HEK293 (cell line): ENCODE measurements at regions not wholly inside any gene's neighbourhood (a gene's known extent, or its start where the extent isn't known, plus 50 kb on each side); places are given as distances from the start of the nearest gene placed in this dataset.

ENCODE experiments used
- CTCF ChIA-PET: fragments of 350-600 bp; formaldehyde crosslinking; extraction: SDS; loops from one replicate; lab custom pipeline; 2021; ENCODE audit warnings: antibody characterized with exemption; lab: Yijun Ruan, JAX
- POLR2A ChIA-PET: fragments of 300-600 bp; formaldehyde crosslinking; extraction: SDS; loops from one replicate; lab custom pipeline; 2020; ENCODE audit warnings: antibody characterized with exemption, inconsistent platforms; lab: Yijun Ruan, JAX
- H3K27ac ChIP-seq: fragments of 200-500 bp; sonication (Bioruptor generic); 2 replicates; pipeline ENCODE4 v1.5.1; 2014; ENCODE audit warnings: low read depth, low read length, control low read depth, inconsistent platforms; ENCODE audit errors: extremely low read depth
- H3K36me3 ChIP-seq, 2 experiments: fragments of 200-500 bp in 1 of 2; sonication (Bioruptor generic) in 1 of 2; 1 replicate in 1 of 2; 2 replicates in 1 of 2; pipeline ENCODE4 v1.5.1; 2014 to 2017; ENCODE audit warnings: inconsistent platforms in 2 of 2, low read length in 2 of 2; ENCODE audit not compliant: control insufficient read depth in 2 of 2, insufficient read depth in 1 of 2
- H3K4me1 ChIP-seq: fragments of 200-500 bp; sonication (Bioruptor generic); 2 replicates; pipeline ENCODE4 v1.5.1; 2014; ENCODE audit warnings: mild to moderate bottlenecking, low read length, inconsistent platforms; ENCODE audit not compliant: control insufficient read depth, insufficient read depth
- H3K4me3 ChIP-seq: 2 replicates; pipeline ENCODE4 v1.5.1; 2011; ENCODE audit warnings: low read depth, mild to moderate bottlenecking, control low read depth, low read length, moderate library complexity
- H3K9me3 ChIP-seq: fragments of 200-500 bp; sonication (Bioruptor generic); 2 replicates; pipeline ENCODE4 v1.5.1; 2014; ENCODE audit warnings: low read depth, low read length, inconsistent platforms; ENCODE audit not compliant: control insufficient read depth, insufficient read depth
- GLI2 ChIP-seq: fragments of 450-650 bp; formaldehyde crosslinking; IDR thresholded peaks from 2 replicates; pipeline ENCODE4; 2017; ENCODE audit warnings: missing biosample characterization, missing genetic modification characterization, low read depth, borderline replicate concordance
- HOXC10 ChIP-seq: sonication (generic); formaldehyde crosslinking; IDR thresholded peaks from 2 replicates; pipeline ENCODE4 v1.8.1; 2023; ENCODE audit warnings: mild to moderate bottlenecking, missing genetic modification reagents
- IKZF3 ChIP-seq: fragments of 450-650 bp; IDR thresholded peaks from 2 replicates; pipeline ENCODE4 v1.5.0; 2018; ENCODE audit warnings: missing biosample characterization, mild to moderate bottlenecking, missing genetic modification characterization, moderate library complexity
- SALL2 ChIP-seq: fragments of 450-650 bp; formaldehyde crosslinking; IDR thresholded peaks from 2 replicates; pipeline ENCODE4 v1.5.0; 2017; ENCODE audit warnings: missing biosample characterization, mild to moderate bottlenecking, missing genetic modification characterization, borderline replicate concordance
- SCRT1 ChIP-seq: fragments of 450-650 bp; formaldehyde crosslinking; IDR thresholded peaks from 2 replicates; pipeline ENCODE4 v1.5.1; 2016; ENCODE audit warnings: missing biosample characterization, missing genetic modification characterization, borderline replicate concordance
- WT1 ChIP-seq: fragments of 450-650 bp; formaldehyde crosslinking; IDR thresholded peaks from 2 replicates; pipeline ENCODE4 v1.5.1; 2016; ENCODE audit warnings: missing biosample characterization, missing genetic modification characterization
- ZBTB7A ChIP-seq: fragments of 450-650 bp; formaldehyde crosslinking; IDR thresholded peaks from 2 replicates; pipeline ENCODE4 v1.5.1; 2016; ENCODE audit warnings: low read depth, missing biosample characterization, missing genetic modification characterization
- ZNF121 ChIP-seq: fragments of 450-650 bp; formaldehyde crosslinking; IDR thresholded peaks from 2 replicates; pipeline ENCODE4 v1.5.1; 2016; ENCODE audit warnings: missing biosample characterization, missing genetic modification characterization
- ZNF175 ChIP-seq: fragments of 450-650 bp; formaldehyde crosslinking; IDR thresholded peaks from 2 replicates; pipeline ENCODE4 v1.5.1; 2016; ENCODE audit warnings: missing biosample characterization, missing genetic modification characterization
- ZNF274 ChIP-seq, 2 experiments: fragments of 200-500 bp in 1 of 2; fragments of 450-650 bp in 1 of 2; sonication (Bioruptor generic) in 1 of 2; formaldehyde crosslinking in 1 of 2; IDR thresholded peaks; 2 replicates each; pipeline versions ENCODE4 v1.5.1 to v1.6.1; 2014 to 2016; ENCODE audit warnings: borderline replicate concordance in 1 of 2, inconsistent platforms in 1 of 2, low read length in 1 of 2, missing biosample characterization in 1 of 2, missing genetic modification characterization in 1 of 2
- ZNF335 ChIP-seq: fragments of 450-650 bp; formaldehyde crosslinking; conservative IDR thresholded peaks from 2 replicates; pipeline ENCODE4 v1.5.1; 2016; ENCODE audit warnings: missing biosample characterization, missing genetic modification characterization
- ZNF366 ChIP-seq: fragments of 450-650 bp; formaldehyde crosslinking; conservative IDR thresholded peaks from 2 replicates; pipeline ENCODE4 v1.5.1; 2016; ENCODE audit warnings: missing biosample characterization, missing genetic modification characterization
- ZNF48 ChIP-seq: fragments of 450-650 bp; formaldehyde crosslinking; IDR thresholded peaks from 2 replicates; pipeline ENCODE4 v1.5.1; 2016; ENCODE audit warnings: missing biosample characterization, missing genetic modification characterization
- ZNF549 ChIP-seq: fragments of 450-650 bp; IDR thresholded peaks from 2 replicates; pipeline ENCODE4 v1.5.1; 2018; ENCODE audit warnings: missing biosample characterization, missing genetic modification characterization, mild to moderate bottlenecking, inconsistent platforms, moderate library complexity
- ZNF624 ChIP-seq: fragments of 450-650 bp; formaldehyde crosslinking; IDR thresholded peaks from 2 replicates; pipeline ENCODE4 v1.5.1; 2017; ENCODE audit warnings: missing biosample characterization, missing genetic modification characterization
- ZNF785 ChIP-seq: fragments of 450-650 bp; formaldehyde crosslinking; IDR thresholded peaks from 2 replicates; pipeline ENCODE4 v1.5.1; 2016; ENCODE audit warnings: missing biosample characterization, missing genetic modification characterization
- ZNF792 ChIP-seq: fragments of 450-650 bp; formaldehyde crosslinking; IDR thresholded peaks from 2 replicates; pipeline ENCODE4 v1.5.1; 2016; ENCODE audit warnings: missing biosample characterization, missing genetic modification characterization
- TF ChIP-seq, protein P1 (sequence below): fragments of 450-650 bp; IDR thresholded peaks from 2 replicates; pipeline ENCODE4 v1.5.1; 2018; ENCODE audit warnings: missing biosample characterization, mild to moderate bottlenecking, missing genetic modification characterization
- TF ChIP-seq, protein P2 (sequence below): fragments of 450-650 bp; formaldehyde crosslinking; IDR thresholded peaks from 2 replicates; pipeline ENCODE4 v1.5.1; 2016; ENCODE audit warnings: missing biosample characterization, missing genetic modification characterization, borderline replicate concordance
- TF ChIP-seq, protein P3 (sequence below): fragments of 450-650 bp; formaldehyde crosslinking; conservative IDR thresholded peaks from 2 replicates; pipeline ENCODE4 v1.5.1; 2016; ENCODE audit warnings: low read depth, missing biosample characterization, missing genetic modification characterization

DNA sequence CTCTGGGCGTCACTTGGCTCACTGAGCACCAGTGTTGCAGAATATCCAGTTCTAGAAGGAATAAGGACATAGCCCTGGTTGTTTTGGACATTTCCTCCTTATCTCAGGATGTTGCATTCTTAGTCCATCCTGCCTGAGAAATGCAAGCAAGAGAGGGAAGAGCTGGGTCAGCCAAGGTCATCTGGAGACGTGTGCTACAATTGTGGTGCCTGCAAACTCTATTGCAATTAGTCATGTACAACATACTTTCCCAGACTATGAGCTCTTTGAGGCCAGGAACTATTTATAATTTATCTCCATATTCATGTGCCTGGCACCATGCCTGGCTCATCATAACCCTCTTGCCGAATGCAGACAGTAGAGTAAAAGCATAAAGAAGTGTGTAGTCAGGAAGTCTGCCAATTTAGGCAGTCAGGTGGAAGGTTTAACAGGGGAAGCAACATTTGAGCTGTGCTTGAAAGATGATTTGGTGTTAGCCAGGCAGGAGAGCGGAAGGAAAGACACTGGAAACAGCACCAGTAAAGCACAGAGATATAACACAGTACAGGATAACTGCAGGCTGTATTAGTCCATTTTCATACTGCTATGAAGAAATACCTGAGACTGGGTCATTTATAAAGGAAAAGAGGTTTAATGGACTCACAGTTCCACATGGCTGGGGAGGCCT lies 129.4 kb upstream of the PAX6 start:
- TF ChIP-seq SCRT1 (tag by site-specific recombination) (no peak), ZNF274 (IDR thresholded peaks at IDR 0.05; ENCODE audit: low read length) (no peak), ZNF274 (tag by site-specific recombination; IDR thresholded peaks at IDR 0.05; ENCODE audit: borderline replicate concordance) (no peak), IKZF3 (tag by site-specific recombination) (no peak), WT1 (no peak), ZBTB7A (tag by site-specific recombination) (no peak), ZNF175 (no peak), ZNF335 (tag by site-specific recombination) (no peak), ZNF366 (tag by site-specific recombination) (no peak), ZNF785 (tag by site-specific recombination) (no peak), ZNF549 (no peak), ZNF121 (tag by site-specific recombination) (no peak), ZNF792 (tag by site-specific recombination) (no peak), HOXC10 (CRISPR knock-in tag) (no peak), GLI2 (tag by site-specific recombination) (no peak), ZNF624 (tag by site-specific recombination) (no peak), SALL2 (tag by site-specific recombination) (no peak), ZNF48 (no peak)
- TF ChIP-seq, protein P1, sequence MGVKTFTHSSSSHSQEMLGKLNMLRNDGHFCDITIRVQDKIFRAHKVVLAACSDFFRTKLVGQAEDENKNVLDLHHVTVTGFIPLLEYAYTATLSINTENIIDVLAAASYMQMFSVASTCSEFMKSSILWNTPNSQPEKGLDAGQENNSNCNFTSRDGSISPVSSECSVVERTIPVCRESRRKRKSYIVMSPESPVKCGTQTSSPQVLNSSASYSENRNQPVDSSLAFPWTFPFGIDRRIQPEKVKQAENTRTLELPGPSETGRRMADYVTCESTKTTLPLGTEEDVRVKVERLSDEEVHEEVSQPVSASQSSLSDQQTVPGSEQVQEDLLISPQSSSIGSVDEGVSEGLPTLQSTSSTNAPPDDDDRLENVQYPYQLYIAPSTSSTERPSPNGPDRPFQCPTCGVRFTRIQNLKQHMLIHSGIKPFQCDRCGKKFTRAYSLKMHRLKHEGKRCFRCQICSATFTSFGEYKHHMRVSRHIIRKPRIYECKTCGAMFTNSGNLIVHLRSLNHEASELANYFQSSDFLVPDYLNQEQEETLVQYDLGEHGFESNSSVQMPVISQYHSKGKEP = no peak
- TF ChIP-seq, protein P2, sequence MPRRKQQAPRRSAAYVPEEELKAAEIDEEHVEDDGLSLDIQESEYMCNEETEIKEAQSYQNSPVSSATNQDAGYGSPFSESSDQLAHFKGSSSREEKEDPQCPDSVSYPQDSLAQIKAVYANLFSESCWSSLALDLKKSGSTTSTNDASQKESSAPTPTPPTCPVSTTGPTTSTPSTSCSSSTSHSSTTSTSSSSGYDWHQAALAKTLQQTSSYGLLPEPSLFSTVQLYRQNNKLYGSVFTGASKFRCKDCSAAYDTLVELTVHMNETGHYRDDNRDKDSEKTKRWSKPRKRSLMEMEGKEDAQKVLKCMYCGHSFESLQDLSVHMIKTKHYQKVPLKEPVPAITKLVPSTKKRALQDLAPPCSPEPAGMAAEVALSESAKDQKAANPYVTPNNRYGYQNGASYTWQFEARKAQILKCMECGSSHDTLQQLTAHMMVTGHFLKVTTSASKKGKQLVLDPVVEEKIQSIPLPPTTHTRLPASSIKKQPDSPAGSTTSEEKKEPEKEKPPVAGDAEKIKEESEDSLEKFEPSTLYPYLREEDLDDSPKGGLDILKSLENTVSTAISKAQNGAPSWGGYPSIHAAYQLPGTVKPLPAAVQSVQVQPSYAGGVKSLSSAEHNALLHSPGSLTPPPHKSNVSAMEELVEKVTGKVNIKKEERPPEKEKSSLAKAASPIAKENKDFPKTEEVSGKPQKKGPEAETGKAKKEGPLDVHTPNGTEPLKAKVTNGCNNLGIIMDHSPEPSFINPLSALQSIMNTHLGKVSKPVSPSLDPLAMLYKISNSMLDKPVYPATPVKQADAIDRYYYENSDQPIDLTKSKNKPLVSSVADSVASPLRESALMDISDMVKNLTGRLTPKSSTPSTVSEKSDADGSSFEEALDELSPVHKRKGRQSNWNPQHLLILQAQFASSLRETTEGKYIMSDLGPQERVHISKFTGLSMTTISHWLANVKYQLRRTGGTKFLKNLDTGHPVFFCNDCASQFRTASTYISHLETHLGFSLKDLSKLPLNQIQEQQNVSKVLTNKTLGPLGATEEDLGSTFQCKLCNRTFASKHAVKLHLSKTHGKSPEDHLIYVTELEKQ (tag by site-specific recombination) = no peak
- TF ChIP-seq, protein P3, sequence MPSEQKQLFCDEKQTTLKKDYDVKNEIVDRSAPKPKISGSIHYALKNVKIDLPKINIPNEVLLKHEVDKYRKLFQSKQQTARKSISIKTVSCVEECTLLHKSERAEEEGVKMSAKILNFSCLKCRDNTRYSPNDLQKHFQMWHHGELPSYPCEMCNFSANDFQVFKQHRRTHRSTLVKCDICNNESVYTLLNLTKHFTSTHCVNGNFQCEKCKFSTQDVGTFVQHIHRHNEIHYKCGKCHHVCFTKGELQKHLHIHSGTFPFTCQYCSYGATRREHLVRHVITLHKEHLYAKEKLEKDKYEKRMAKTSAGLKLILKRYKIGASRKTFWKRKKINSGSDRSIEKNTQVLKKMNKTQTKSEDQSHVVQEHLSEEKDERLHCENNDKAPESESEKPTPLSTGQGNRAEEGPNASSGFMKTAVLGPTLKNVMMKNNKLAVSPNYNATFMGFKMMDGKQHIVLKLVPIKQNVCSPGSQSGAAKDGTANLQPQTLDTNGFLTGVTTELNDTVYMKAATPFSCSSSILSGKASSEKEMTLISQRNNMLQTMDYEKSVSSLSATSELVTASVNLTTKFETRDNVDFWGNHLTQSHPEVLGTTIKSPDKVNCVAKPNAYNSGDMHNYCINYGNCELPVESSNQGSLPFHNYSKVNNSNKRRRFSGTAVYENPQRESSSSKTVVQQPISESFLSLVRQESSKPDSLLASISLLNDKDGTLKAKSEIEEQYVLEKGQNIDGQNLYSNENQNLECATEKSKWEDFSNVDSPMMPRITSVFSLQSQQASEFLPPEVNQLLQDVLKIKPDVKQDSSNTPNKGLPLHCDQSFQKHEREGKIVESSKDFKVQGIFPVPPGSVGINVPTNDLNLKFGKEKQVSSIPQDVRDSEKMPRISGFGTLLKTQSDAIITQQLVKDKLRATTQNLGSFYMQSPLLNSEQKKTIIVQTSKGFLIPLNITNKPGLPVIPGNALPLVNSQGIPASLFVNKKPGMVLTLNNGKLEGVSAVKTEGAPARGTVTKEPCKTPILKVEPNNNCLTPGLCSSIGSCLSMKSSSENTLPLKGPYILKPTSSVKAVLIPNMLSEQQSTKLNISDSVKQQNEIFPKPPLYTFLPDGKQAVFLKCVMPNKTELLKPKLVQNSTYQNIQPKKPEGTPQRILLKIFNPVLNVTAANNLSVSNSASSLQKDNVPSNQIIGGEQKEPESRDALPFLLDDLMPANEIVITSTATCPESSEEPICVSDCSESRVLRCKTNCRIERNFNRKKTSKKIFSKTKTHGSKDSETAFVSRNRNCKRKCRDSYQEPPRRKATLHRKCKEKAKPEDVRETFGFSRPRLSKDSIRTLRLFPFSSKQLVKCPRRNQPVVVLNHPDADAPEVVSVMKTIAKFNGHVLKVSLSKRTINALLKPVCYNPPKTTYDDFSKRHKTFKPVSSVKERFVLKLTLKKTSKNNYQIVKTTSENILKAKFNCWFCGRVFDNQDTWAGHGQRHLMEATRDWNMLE = no peak
- TF ChIP-seq, all 188 proteins: peak for 0
- Histone ChIP-seq H3K9me3 (no peaks in the 10 kb centered on the region), H3K4me3 (no peak overlapping the region), H3K36me3 (no peaks in the 10 kb centered on the region), H3K4me1 (no peaks in the 10 kb centered on the region), H3K27ac (no peak overlapping the region)
- CTCF ChIA-PET = interaction anchor here (0.7 to 0.9 kb wide), 2 partner anchors 10 to 37 kb away, joined by 3 read pairs; no protein-coding TSS in a partner anchor
- POLR2A ChIA-PET = no interaction called here
